Tibial nerve (tissue), 4 donors: ENCODE measurements at regions not wholly inside any gene's neighbourhood (a gene's known extent, or its start where the extent isn't known, plus 50 kb on each side); places are given as distances from the start of the nearest gene placed in this dataset.

Source experiments
- DNase-seq, 2 donors: peaks; one replicate each; pipeline ENCODE4 v3.0.0-alpha.2; 2019; ENCODE audit warnings: low spot score in 2 of 2
- H3K27ac ChIP-seq, 4 donors: fragments of 200-600 bp; sonication (generic) in 3 of 4; one replicate each; pipeline ENCODE4 v1.5.1; 2017 to 2019; ENCODE audit warnings: mild to moderate bottlenecking in 1 of 4
- H3K27me3 ChIP-seq, 2 donors: fragments of 200-600 bp; sonication (generic) in 1 of 2; one replicate each; pipeline versions ENCODE4 v1.5.1 to v1.6.0; 2017 to 2019
- H3K36me3 ChIP-seq, 3 donors: fragments of 200-600 bp; sonication (generic); one replicate each; pipeline ENCODE4 v1.5.1; 2018 to 2019
- H3K4me1 ChIP-seq, 4 donors: fragments of 200-600 bp; sonication (generic) in 3 of 4; one replicate each; pipeline ENCODE4 v1.5.1; 2017 to 2019
- H3K4me3 ChIP-seq, 4 donors: fragments of 200-600 bp; sonication (generic) in 3 of 4; one replicate each; pipeline ENCODE4 v1.5.1; 2017 to 2019; ENCODE audit warnings: mild to moderate bottlenecking in 1 of 4, moderate library complexity in 1 of 4
- H3K9me3 ChIP-seq, 4 donors: fragments of 200-600 bp; sonication (generic) in 3 of 4; one replicate each; pipeline ENCODE4 v1.5.1; 2017 to 2019
- EP300 ChIP-seq, 2 donors: sonication (generic); formaldehyde crosslinking; IDR thresholded peaks; one replicate each; pipeline ENCODE4 v1.6.1; 2017; ENCODE audit warnings: antibody characterized with exemption in 2 of 2, mild to moderate bottlenecking in 1 of 2
- POLR2A ChIP-seq, 2 donors: fragments of 450-650 bp; IDR thresholded peaks; one replicate each; pipeline ENCODE4 v1.6.1; 2017; ENCODE audit warnings: antibody characterized with exemption in 2 of 2, mild to moderate bottlenecking in 2 of 2, moderate library complexity in 2 of 2
- WGBS, 2 donors: methylation state at CpG; one replicate each; pipeline ENCODE4 v1.1.5; 2018; 5-methylcytosine and 5-hydroxymethylcytosine counted together
- TF ChIP-seq, protein P1 (sequence below), 5 experiments: fragments of 200-600 bp in 3 of 5; fragments of 450-650 bp in 2 of 5; sonication (generic) in 3 of 5; IDR thresholded peaks; one replicate each; pipeline ENCODE4 v1.5.1; 2016 to 2019; ENCODE audit warnings: antibody characterized with exemption in 5 of 5, mild to moderate bottlenecking in 3 of 5, moderate library complexity in 2 of 5

DNA sequence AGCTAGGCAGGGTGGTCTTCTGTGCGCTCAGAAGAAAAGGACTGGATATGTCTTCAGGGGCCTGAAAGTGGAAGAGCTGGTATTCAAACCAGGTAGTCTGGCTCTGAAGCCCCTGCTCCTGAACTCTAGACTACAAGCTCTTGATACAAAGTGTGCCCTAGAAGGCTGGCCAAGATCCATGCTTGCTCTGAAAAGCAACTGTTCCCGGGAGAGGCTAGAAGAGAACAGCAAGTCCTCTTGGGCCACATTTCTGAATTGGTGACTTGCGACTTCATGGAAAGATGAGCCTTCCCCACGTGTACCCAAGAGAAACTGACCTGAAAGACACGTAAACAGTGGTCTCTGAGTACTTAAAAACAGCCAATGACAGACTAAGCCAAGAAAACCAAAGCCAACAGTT, 123.3 kb upstream of the GRIK3 start:
- Histone ChIP-seq H3K36me3 (no peaks in the 10 kb centered on the region), H3K9me3 (peaks cover 0 to 10% (median 0%) of the 10 kb centered on the region in 4 donors), H3K27ac (no peak overlapping the region), H3K4me1 (peaks cover 0 to 5% (median 0%) of the 10 kb centered on the region in 4 donors), H3K4me3 (no peak overlapping the region), H3K27me3 (no peaks in the 10 kb centered on the region)
- TF ChIP-seq POLR2A (IDR thresholded peaks at IDR 0.05) (no peak), EP300 (IDR thresholded peaks at IDR 0.05) (no peak)
- TF ChIP-seq, protein P1, sequence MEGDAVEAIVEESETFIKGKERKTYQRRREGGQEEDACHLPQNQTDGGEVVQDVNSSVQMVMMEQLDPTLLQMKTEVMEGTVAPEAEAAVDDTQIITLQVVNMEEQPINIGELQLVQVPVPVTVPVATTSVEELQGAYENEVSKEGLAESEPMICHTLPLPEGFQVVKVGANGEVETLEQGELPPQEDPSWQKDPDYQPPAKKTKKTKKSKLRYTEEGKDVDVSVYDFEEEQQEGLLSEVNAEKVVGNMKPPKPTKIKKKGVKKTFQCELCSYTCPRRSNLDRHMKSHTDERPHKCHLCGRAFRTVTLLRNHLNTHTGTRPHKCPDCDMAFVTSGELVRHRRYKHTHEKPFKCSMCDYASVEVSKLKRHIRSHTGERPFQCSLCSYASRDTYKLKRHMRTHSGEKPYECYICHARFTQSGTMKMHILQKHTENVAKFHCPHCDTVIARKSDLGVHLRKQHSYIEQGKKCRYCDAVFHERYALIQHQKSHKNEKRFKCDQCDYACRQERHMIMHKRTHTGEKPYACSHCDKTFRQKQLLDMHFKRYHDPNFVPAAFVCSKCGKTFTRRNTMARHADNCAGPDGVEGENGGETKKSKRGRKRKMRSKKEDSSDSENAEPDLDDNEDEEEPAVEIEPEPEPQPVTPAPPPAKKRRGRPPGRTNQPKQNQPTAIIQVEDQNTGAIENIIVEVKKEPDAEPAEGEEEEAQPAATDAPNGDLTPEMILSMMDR (IDR thresholded peaks at IDR 0.05) = no peak
- 46 to 63% methylated on average over 5 of the region's 5 CpGs for WGBS, 2 donors
- peak in 1 of 2 donors; percentile 18 for DNase-seq

DNA sequence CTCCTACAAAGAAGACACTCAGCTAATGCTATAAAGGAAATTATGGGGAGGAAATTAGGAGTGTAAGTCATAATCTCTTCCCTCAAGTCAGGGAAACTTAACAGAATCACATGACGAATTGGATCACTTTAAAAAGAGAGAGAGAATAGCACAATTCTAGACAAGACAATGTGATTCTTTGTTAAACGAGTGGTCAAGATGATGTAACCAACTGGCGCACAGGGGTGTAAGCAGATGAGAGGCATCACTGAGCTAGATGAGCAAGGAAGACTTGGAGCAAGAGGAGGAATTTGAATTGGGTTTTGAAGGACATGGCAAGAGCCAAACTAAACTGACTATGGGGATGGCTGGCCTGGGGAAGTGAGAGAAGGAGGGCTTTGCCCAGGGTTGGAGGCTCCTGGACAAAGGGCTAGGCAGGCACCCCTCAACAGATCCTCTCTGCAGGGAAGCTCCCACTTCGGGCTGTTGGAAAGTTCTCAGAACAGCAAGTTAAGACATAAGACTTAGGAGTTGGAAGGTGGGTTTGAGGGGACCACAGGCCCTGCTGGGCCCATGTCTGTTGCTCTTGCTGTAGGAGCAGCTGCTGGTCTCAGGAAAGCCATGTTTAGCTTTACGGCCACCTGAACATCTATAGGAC, 123.9 kb upstream of the GRIK3 start:
- Histone ChIP-seq H3K4me1 (peaks cover 0 to 5% (median 0%) of the 10 kb centered on the region in 4 donors), H3K36me3 (no peaks in the 10 kb centered on the region), H3K9me3 (peaks cover 0 to 10% (median 0%) of the 10 kb centered on the region in 4 donors), H3K4me3 (no peak overlapping the region), H3K27ac (peak overlapping the region in 1 of 4 donors; percentile 47), H3K27me3 (no peaks in the 10 kb centered on the region)
- 51 to 56% methylated on average over 5 of the region's 5 CpGs for WGBS, 2 donors
- no peak for TF ChIP-seq EP300 (IDR thresholded peaks at IDR 0.05)
- no peak for DNase-seq

DNA sequence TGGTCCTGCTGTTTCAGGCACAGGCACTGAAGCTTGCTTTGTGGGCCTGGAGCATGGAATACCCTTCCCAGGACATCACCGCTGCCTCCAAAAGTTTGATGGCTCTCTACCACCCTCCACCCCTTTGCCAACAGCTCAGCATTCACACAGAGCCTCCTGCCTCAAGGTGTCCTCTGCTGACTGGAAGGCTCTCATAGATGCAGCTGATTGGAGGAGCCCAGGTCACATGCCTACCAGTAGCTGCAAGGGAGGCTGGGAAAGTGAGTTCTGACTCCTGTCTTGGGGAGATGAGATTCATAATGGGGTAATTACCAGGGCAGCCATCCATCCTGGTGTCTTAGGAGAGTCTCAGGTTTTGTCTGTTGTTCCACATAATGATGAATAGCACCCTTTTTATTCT, 124.8 kb upstream of the GRIK3 start:
- Histone ChIP-seq H3K4me1 (peaks cover 0 to 5% (median 0%) of the 10 kb centered on the region in 4 donors), H3K27me3 (no peaks in the 10 kb centered on the region), H3K36me3 (no peaks in the 10 kb centered on the region), H3K9me3 (peaks cover 0 to 14% (median 0%) of the 10 kb centered on the region in 4 donors), H3K4me3 (no peak overlapping the region), H3K27ac (no peak overlapping the region)
- TF ChIP-seq POLR2A (IDR thresholded peaks at IDR 0.05) = no peak
- TF ChIP-seq, protein P1 (IDR thresholded peaks at IDR 0.05) = no peak
- no peak for TF ChIP-seq EP300 (IDR thresholded peaks at IDR 0.05)
- 100% methylated on average over 1 of the region's 1 CpG for WGBS, 2 donors
- no peak for DNase-seq

DNA sequence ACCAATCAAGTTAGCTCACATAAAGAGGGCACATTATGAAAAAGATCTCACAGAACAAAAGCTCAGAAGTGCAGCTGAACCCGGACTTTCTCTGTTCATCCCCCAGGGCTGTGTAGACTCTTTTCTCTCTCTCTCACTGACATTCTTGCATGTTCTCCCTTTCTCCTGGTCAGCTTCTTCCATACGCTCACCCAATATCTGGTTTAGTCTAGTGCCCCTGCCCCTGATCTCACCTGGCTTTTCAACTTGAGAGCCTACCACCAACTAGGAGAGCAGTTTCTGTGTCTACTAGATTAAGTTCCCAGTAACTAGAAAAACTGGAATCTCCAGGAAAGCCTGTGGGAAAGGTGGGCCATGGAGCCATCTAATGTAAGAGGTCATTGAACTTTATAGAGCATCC, 126.9 kb upstream of the GRIK3 start:
- 80 to 89% methylated on average over 2 of the region's 2 CpGs for WGBS, 2 donors
- TF ChIP-seq, protein P1 (IDR thresholded peaks at IDR 0.05) = no peak
- TF ChIP-seq EP300 (IDR thresholded peaks at IDR 0.05) = no peak
- no peak for TF ChIP-seq POLR2A (IDR thresholded peaks at IDR 0.05)
- H3K27me3 ChIP-seq = no peaks in the 10 kb centered on the region
- no peak overlapping the region for H3K4me3 ChIP-seq
- H3K9me3 ChIP-seq = peaks cover 0 to 23% (median 0%) of the 10 kb centered on the region in 4 donors
- no peak for DNase-seq
- no peak overlapping the region for H3K27ac ChIP-seq
- peaks cover 0 to 5% (median 0%) of the 10 kb centered on the region in 4 donors for H3K4me1 ChIP-seq
- H3K36me3 ChIP-seq = no peaks in the 10 kb centered on the region

DNA sequence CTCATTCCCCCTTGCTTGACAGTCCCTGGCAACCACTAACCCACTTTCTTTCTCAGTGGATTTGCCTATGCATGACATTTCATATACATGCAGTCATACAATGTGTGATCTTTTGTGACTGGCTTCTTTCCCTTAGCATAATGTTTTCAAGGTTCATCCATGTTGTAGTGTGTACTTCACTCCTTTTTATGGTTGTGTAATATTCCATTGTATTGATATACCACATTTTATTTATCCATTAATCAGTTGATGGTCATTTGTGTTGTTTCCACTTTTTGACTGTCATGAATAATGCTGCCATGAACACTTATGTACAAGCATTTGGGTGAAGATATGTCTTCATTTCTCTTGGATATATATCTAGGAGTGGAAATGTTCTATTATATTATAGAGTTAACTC, 127.7 kb upstream of the GRIK3 start:
- peaks cover 0 to 5% (median 0%) of the 10 kb centered on the region in 4 donors for H3K4me1 ChIP-seq
- no peak for DNase-seq
- peaks cover 0 to 23% (median 0%) of the 10 kb centered on the region in 4 donors for H3K9me3 ChIP-seq
- no peaks in the 10 kb centered on the region for H3K36me3 ChIP-seq
- no peak for TF ChIP-seq POLR2A (IDR thresholded peaks at IDR 0.05)
- TF ChIP-seq, protein P1 (IDR thresholded peaks at IDR 0.05) = no peak
- TF ChIP-seq EP300 (IDR thresholded peaks at IDR 0.05) = no peak
- no peak overlapping the region for H3K4me3 ChIP-seq
- H3K27ac ChIP-seq = no peak overlapping the region
- no peaks in the 10 kb centered on the region for H3K27me3 ChIP-seq
